WTC11 (cell line): ENCODE measurements at regions not wholly inside any gene's neighbourhood (a gene's known extent, or its start where the extent isn't known, plus 50 kb on each side); places are given as distances from the start of the nearest gene placed in this dataset.

Experiments
- ATAC-seq: fragments of 200-7000 bp; cut with Tn5 transposase; 2 replicates; pipeline ENCODE4 v1.10.0; 2021; ENCODE audit warnings: mild to moderate bottlenecking, moderate library complexity
- CTCF ChIA-PET: fragments of 300-600 bp; sonication (Branson Sonifier 250); formaldehyde crosslinking; loops from one replicate; lab custom pipeline; 2021; ENCODE audit warnings: antibody characterized with exemption; lab: Charles Lee
- POLR2A ChIA-PET: fragments of 350-600 bp; sonication (Branson Sonifier 250); formaldehyde crosslinking; loops from one replicate; lab custom pipeline; 2021; ENCODE audit warnings: antibody characterized with exemption; lab: Charles Lee
- DNase-seq: peaks from one replicate; pipeline ENCODE4 v3.0.0; 2021; ENCODE audit warnings: low spot score
- H3K27ac Mint-ChIP-seq: 2 replicates; pipeline ENCODE4 v1.8.0; 2021; ENCODE audit warnings: mixed read lengths
- H3K27me3 Mint-ChIP-seq: 2 replicates; pipeline ENCODE4 v1.8.0; 2021; ENCODE audit warnings: low read depth, mild to moderate bottlenecking, moderate library complexity, mixed read lengths
- H3K36me3 Mint-ChIP-seq: 2 replicates; pipeline ENCODE4 v1.8.0; 2021; ENCODE audit warnings: mixed read lengths
- H3K4me1 Mint-ChIP-seq: 2 replicates; pipeline ENCODE4 v1.8.0; 2022; ENCODE audit warnings: mixed read lengths
- H3K4me3 Mint-ChIP-seq: 2 replicates; pipeline ENCODE4 v1.8.0; 2021; ENCODE audit warnings: mild to moderate bottlenecking, moderate library complexity, mixed read lengths
- H3K9me3 Mint-ChIP-seq: 2 replicates; pipeline ENCODE4 v1.8.0; 2021; ENCODE audit warnings: mixed read lengths
- CREB1 ChIP-seq: sonication (generic); formaldehyde crosslinking; IDR thresholded peaks from 2 replicates; pipeline ENCODE4 v1.8.0; 2023; ENCODE audit warnings: mild to moderate bottlenecking, missing genetic modification reagents
- CREM ChIP-seq: sonication (generic); formaldehyde crosslinking; IDR thresholded peaks from 2 replicates; pipeline ENCODE4 v1.8.1; 2022; ENCODE audit warnings: mild to moderate bottlenecking, missing genetic modification reagents, moderate library complexity
- CTCF ChIP-seq: fragments of 200-600 bp; IDR thresholded peaks from 2 replicates; pipeline ENCODE4 v1.8.0; 2022; ENCODE audit warnings: antibody characterized with exemption
- JAZF1 ChIP-seq: fragments of 250-450 bp; sonication (Bioruptor Pico); IDR thresholded peaks from 2 replicates; pipeline ENCODE4 v1.9.0; 2021; ENCODE audit warnings: moderate library complexity, mild to moderate bottlenecking, inconsistent platforms
- NR3C1 ChIP-seq: sonication (generic); formaldehyde crosslinking; conservative IDR thresholded peaks from 2 replicates; pipeline ENCODE4 v1.8.1; 2023; ENCODE audit warnings: low read depth, mild to moderate bottlenecking, missing genetic modification reagents
- RORB ChIP-seq: fragments of 250-450 bp; sonication (Bioruptor Pico); IDR thresholded peaks from 2 replicates; pipeline ENCODE4 v1.9.0; 2021; ENCODE audit warnings: mild to moderate bottlenecking
- SMAD4 ChIP-seq: sonication (generic); formaldehyde crosslinking; IDR thresholded peaks from 2 replicates; pipeline ENCODE4 v1.8.0; 2022; ENCODE audit warnings: mild to moderate bottlenecking, missing genetic modification reagents
- USF1 ChIP-seq: sonication (generic); formaldehyde crosslinking; IDR thresholded peaks from 2 replicates; pipeline ENCODE4 v1.8.0; 2022; ENCODE audit warnings: mild to moderate bottlenecking, missing genetic modification reagents
- ZBTB21 ChIP-seq: sonication (generic); formaldehyde crosslinking; IDR thresholded peaks from 2 replicates; pipeline ENCODE4 v1.8.1; 2023; ENCODE audit warnings: mild to moderate bottlenecking, missing genetic modification reagents, borderline replicate concordance
- ZNF281 ChIP-seq: sonication (generic); formaldehyde crosslinking; IDR thresholded peaks from 2 replicates; pipeline ENCODE4 v1.8.0; 2023; ENCODE audit warnings: mild to moderate bottlenecking, missing genetic modification reagents
- ZNF396 ChIP-seq: fragments of 250-450 bp; sonication (Bioruptor Pico); IDR thresholded peaks from 2 replicates; pipeline ENCODE4 v1.8.0; 2021; ENCODE audit warnings: mild to moderate bottlenecking, moderate library complexity, borderline replicate concordance
- ZNF416 ChIP-seq: fragments of 250-450 bp; sonication (Bioruptor Pico); IDR thresholded peaks from 2 replicates; pipeline ENCODE4 v1.9.0; 2021; ENCODE audit warnings: mild to moderate bottlenecking, inconsistent platforms
- ZNF512 ChIP-seq: sonication (generic); formaldehyde crosslinking; IDR thresholded peaks from 2 replicates; pipeline ENCODE4 v1.8.1; 2022; ENCODE audit warnings: missing genetic modification reagents, borderline replicate concordance
- TF ChIP-seq, protein P1 (sequence below): sonication (generic); formaldehyde crosslinking; IDR thresholded peaks from 2 replicates; pipeline ENCODE4 v1.8.1; 2022; ENCODE audit warnings: low read depth, mild to moderate bottlenecking, moderate library complexity, missing genetic modification reagents, borderline replicate concordance
- TF ChIP-seq, protein P2 (sequence below): sonication (generic); formaldehyde crosslinking; IDR thresholded peaks from 2 replicates; pipeline ENCODE4 v1.8.1; 2023; ENCODE audit warnings: mild to moderate bottlenecking, missing genetic modification reagents, moderate library complexity
- TF ChIP-seq, protein P3 (sequence below): sonication (generic); formaldehyde crosslinking; IDR thresholded peaks from 2 replicates; pipeline ENCODE4 v1.8.1; 2022; ENCODE audit warnings: low read depth, missing genetic modification reagents, borderline replicate concordance
- TF ChIP-seq, protein P4 (sequence below): sonication (generic); formaldehyde crosslinking; IDR thresholded peaks from 2 replicates; pipeline ENCODE4 v1.8.0; 2023; ENCODE audit warnings: missing genetic modification reagents, mild to moderate bottlenecking, borderline replicate concordance

- H3K9me3 Mint-ChIP-seq: peaks cover 43% of the 10 kb centered on the region
- CTCF ChIA-PET: no interaction called here
- no peak for ATAC-seq
- no peak overlapping the region for H3K27ac Mint-ChIP-seq
- TF ChIP-seq, protein P1, sequence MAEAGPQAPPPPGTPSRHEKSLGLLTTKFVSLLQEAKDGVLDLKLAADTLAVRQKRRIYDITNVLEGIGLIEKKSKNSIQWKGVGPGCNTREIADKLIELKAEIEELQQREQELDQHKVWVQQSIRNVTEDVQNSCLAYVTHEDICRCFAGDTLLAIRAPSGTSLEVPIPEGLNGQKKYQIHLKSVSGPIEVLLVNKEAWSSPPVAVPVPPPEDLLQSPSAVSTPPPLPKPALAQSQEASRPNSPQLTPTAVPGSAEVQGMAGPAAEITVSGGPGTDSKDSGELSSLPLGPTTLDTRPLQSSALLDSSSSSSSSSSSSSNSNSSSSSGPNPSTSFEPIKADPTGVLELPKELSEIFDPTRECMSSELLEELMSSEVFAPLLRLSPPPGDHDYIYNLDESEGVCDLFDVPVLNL (CRISPR knock-in tag): no peak
- TF ChIP-seq JAZF1 (CRISPR knock-in tag): no peak
- no peak for TF ChIP-seq USF1 (CRISPR knock-in tag)
- TF ChIP-seq, protein P2, sequence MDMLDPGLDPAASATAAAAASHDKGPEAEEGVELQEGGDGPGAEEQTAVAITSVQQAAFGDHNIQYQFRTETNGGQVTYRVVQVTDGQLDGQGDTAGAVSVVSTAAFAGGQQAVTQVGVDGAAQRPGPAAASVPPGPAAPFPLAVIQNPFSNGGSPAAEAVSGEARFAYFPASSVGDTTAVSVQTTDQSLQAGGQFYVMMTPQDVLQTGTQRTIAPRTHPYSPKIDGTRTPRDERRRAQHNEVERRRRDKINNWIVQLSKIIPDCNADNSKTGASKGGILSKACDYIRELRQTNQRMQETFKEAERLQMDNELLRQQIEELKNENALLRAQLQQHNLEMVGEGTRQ: no peak
- TF ChIP-seq, all 79 proteins: peak for 0
- Mint-ChIP-seq H3K36me3 (no peaks in the 10 kb centered on the region), H3K27me3 (peaks cover 6% of the 10 kb centered on the region; the same call in 1 of the 2 replicates), H3K4me1 (peaks cover 5% of the 10 kb centered on the region), H3K4me3 (no peak overlapping the region)
- DNase-seq: no peak
- POLR2A ChIA-PET: no interaction called here
Observed at GRCh38 chr17:68693896-68694295, 92.7 kb upstream of the FAM20A start.

DNA sequence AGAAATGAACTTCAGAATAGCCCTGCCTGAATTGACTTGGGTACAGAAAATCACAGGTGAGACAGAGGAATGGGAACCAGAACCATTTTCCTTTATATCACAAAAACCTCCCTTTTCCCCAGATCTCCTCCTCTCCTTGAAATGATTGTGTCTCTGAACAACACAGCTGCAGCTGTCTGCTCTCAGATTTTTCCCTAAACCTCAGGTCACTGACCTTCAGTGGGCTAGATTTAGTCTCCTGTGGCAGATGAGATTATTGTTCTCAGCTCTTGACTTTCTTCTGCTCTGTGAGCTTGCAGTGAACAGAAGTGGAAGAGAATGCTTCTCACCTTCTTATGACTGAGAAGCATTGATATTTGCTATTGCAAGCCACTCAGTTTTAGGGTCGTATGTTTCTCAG is 92.3 kb upstream of the FAM20A start:
- Mint-ChIP-seq H3K36me3 (no peaks in the 10 kb centered on the region), H3K27me3 (peaks cover 6% of the 10 kb centered on the region; the same call in 1 of the 2 replicates), H3K9me3 (peaks cover 43% of the 10 kb centered on the region), H3K27ac (no peak overlapping the region), H3K4me1 (peaks cover 4% of the 10 kb centered on the region), H3K4me3 (no peak overlapping the region)
- ChIA-PET CTCF (no interaction called here), POLR2A (no interaction called here)
- TF ChIP-seq ZNF396 (CRISPR knock-in tag) (no peak), ZNF416 (CRISPR knock-in tag) (no peak), JAZF1 (CRISPR knock-in tag) (no peak), CTCF (no peak), CREB1 (CRISPR knock-in tag) (no peak), ZNF512 (CRISPR knock-in tag) (no peak), ZBTB21 (CRISPR knock-in tag) (no peak), SMAD4 (CRISPR knock-in tag) (no peak), NR3C1 (CRISPR knock-in tag) (no peak), RORB (CRISPR knock-in tag) (no peak), ZNF281 (CRISPR knock-in tag) (no peak), CREM (no peak)
- TF ChIP-seq, protein P3, sequence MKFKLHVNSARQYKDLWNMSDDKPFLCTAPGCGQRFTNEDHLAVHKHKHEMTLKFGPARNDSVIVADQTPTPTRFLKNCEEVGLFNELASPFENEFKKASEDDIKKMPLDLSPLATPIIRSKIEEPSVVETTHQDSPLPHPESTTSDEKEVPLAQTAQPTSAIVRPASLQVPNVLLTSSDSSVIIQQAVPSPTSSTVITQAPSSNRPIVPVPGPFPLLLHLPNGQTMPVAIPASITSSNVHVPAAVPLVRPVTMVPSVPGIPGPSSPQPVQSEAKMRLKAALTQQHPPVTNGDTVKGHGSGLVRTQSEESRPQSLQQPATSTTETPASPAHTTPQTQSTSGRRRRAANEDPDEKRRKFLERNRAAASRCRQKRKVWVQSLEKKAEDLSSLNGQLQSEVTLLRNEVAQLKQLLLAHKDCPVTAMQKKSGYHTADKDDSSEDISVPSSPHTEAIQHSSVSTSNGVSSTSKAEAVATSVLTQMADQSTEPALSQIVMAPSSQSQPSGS: no peak
- TF ChIP-seq, protein P4, sequence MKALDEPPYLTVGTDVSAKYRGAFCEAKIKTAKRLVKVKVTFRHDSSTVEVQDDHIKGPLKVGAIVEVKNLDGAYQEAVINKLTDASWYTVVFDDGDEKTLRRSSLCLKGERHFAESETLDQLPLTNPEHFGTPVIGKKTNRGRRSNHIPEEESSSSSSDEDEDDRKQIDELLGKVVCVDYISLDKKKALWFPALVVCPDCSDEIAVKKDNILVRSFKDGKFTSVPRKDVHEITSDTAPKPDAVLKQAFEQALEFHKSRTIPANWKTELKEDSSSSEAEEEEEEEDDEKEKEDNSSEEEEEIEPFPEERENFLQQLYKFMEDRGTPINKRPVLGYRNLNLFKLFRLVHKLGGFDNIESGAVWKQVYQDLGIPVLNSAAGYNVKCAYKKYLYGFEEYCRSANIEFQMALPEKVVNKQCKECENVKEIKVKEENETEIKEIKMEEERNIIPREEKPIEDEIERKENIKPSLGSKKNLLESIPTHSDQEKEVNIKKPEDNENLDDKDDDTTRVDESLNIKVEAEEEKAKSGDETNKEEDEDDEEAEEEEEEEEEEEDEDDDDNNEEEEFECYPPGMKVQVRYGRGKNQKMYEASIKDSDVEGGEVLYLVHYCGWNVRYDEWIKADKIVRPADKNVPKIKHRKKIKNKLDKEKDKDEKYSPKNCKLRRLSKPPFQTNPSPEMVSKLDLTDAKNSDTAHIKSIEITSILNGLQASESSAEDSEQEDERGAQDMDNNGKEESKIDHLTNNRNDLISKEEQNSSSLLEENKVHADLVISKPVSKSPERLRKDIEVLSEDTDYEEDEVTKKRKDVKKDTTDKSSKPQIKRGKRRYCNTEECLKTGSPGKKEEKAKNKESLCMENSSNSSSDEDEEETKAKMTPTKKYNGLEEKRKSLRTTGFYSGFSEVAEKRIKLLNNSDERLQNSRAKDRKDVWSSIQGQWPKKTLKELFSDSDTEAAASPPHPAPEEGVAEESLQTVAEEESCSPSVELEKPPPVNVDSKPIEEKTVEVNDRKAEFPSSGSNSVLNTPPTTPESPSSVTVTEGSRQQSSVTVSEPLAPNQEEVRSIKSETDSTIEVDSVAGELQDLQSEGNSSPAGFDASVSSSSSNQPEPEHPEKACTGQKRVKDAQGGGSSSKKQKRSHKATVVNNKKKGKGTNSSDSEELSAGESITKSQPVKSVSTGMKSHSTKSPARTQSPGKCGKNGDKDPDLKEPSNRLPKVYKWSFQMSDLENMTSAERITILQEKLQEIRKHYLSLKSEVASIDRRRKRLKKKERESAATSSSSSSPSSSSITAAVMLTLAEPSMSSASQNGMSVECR (CRISPR knock-in tag): no peak
- ATAC-seq: no peak
- no peak for DNase-seq
